SJSA1 (cell line): ENCODE measurements at regions not wholly inside any gene's neighbourhood (a gene's known extent, or its start where the extent isn't known, plus 50 kb on each side); places are given as distances from the start of the nearest gene placed in this dataset.
A peak's percentile ranks its signal among the peaks of the same experiment; 100 is the strongest.

Experiments used
- DNase-seq, 2 experiments: peaks; one replicate each; pipeline ENCODE4 v3.0.0-alpha.2; 2015 to 2020; ENCODE audit warnings: low spot score in 2 of 2, low read depth in 1 of 2
- H3K27ac ChIP-seq: fragments of 250-450 bp; sonication (Bioruptor Pico); 2 replicates; pipeline ENCODE4 v1.5.1; 2020; ENCODE audit warnings: mild to moderate bottlenecking, moderate library complexity
- H3K27me3 ChIP-seq: fragments of 250-450 bp; sonication (Bioruptor Pico); replicated peaks from 2 replicates; pipeline ENCODE4 v1.5.1; 2020; ENCODE audit warnings: mild to moderate bottlenecking, moderate library complexity
- H3K36me3 ChIP-seq: fragments of 250-450 bp; sonication (Bioruptor Pico); 2 replicates; pipeline ENCODE4 v1.5.1; 2020; ENCODE audit warnings: mild to moderate bottlenecking
- H3K4me1 ChIP-seq: fragments of 250-450 bp; sonication (Bioruptor Pico); replicated peaks from 2 replicates; pipeline ENCODE4 v1.6.1; 2021; ENCODE audit warnings: mild to moderate bottlenecking
- H3K4me3 ChIP-seq: fragments of 250-450 bp; sonication (Bioruptor Pico); 2 replicates; pipeline ENCODE4 v1.5.1; 2020; ENCODE audit warnings: mild to moderate bottlenecking
- H3K9me3 ChIP-seq: fragments of 250-450 bp; sonication (Bioruptor Pico); replicated peaks from 2 replicates; pipeline ENCODE4 v1.5.1; 2020; ENCODE audit warnings: mild to moderate bottlenecking

DNA sequence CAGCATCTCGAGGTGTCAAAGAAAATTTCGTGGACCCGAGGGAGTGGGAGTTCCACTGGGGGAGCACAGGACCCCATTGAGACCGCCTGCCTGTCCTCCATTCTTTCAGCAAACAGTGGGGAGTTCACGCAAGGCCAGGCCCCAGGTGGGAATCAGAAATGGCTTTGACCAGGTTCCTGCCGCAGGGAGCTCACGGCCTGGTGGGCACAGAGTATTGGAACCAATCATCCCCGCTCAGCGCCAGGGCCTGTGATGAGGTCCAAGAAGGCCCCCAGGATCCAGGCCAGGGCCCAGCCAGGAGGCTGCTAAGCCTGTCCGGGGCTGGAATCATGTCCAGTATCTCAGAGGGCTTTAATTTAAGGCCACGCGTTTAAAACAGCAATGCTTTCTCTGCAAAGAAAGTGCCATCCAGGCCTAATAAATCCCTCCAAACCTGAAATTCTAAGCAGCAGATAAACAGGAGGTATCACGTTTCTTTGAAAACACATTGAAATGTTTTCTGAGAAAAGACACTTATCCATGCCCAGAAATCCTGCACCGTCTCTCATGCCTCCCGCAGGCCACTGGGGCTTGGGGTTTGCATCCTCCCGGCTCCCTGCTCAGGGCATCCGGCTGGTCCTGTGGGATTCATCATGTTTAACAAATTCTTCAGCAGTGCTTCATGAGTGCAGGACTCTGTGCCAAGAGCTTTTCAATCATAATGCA is 125.7 kb downstream of the OAT start:
- DNase-seq, result peak in 1 of 2 experiments; percentile 40
- no peaks in the 10 kb centered on the region for H3K27me3 ChIP-seq

DNA sequence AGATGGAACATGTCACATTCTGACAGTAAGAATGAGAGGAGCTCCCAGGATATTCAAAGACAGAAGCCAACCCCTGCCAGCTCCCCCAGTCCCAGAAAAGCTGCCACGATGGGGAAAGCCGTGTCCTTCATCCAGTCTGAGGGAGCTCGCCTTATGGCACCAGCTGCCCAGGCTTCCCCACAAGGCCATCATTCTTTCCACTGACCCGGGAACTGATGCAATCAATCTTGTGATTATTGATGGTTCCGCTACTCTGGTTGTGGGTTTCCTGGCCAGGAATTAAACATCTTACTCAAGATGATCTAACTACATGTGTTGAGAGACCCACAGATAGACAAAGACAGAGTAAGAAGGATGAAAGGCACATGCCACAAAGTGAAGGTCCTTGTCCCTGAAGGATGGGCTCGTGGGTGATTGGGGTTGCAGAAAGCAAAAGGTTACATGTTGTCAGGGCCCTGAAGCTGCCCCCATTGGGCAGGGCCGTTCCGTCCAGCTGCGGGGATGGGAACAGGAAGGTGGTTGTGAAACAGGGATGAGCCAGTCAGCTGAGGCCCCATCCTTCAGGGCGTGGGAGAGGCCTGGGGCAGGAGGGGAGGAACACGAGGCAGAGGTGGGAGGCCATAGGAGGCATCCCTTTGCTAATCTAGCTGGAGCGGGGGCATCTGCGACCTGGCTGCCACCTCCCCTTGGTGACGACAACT is 127.6 kb downstream of the OAT start:
- peak in 1 of 2 experiments; percentile 38 for DNase-seq
- Histone ChIP-seq H3K4me1 (no peaks in the 10 kb centered on the region), H3K9me3 (no peaks in the 10 kb centered on the region), H3K4me3 (no peak overlapping the region), H3K27ac (no peak overlapping the region), H3K27me3 (no peaks in the 10 kb centered on the region), H3K36me3 (no peaks in the 10 kb centered on the region)

More for the DNA sequence above, 125.7 kb downstream of the OAT start:
- Histone ChIP-seq H3K4me1 (no peaks in the 10 kb centered on the region), H3K9me3 (no peaks in the 10 kb centered on the region), H3K27ac (no peak overlapping the region), H3K36me3 (no peaks in the 10 kb centered on the region), H3K4me3 (no peak overlapping the region)

- peak; percentile 6 to 43 for DNase-seq
These were observed 128.6 kb downstream of the OAT start for GRCh38 chr10:124289851-124290795.

DNA sequence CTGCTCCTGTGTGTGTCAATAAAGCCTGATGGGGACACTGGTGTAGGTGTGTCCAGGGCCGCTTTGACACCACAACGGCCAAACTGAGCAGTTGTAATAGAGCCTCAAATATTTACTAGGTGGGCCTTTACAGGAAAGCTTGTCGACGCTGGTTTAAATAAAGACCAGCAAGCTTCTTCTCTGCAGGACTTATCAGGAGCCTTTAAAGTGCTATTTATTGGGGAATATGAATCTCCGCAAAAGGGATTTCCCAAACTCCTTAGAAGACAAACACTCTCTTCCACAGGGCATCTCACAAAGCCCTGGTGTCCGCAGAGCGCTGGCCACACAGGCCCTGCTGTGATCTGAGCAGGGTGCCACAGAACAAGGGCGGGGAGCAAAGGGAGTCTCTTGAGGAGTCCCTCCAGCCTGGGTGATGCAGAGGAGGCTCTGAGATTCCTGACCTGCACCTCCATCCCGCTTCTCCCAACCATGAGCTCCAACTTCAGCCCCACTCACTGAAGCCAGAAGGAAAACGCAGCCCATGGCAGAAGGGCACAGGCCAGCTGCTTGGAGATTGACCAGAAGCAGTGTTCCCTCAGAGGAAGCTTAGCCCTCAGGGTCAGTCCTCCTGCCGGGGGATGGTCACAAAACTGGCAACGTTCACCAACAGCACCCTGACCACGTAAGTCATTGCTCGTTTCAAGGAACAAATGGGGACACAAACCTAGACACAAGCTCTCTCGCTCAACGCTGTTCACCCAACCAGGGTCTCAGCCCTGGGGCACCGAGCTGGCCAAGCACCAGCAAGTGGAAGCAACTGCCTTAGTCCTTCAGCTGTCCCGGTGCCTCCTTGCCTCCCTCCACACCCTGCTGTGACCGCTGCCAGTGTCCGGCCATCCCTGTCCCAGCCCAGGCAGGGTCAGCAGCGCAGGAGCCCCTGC is 129.5 kb downstream of the OAT start:
- Histone ChIP-seq H3K9me3 (no peaks in the 10 kb centered on the region), H3K4me3 (no peak overlapping the region), H3K27me3 (no peaks in the 10 kb centered on the region), H3K27ac (no peak overlapping the region), H3K4me1 (no peaks in the 10 kb centered on the region), H3K36me3 (no peaks in the 10 kb centered on the region)
- peak in 1 of 2 experiments; percentile 30 for DNase-seq

More at GRCh38 chr10:124289851-124290795, 128.6 kb downstream of the OAT start:
- H3K27ac ChIP-seq, result no peak overlapping the region
- no peaks in the 10 kb centered on the region for H3K27me3 ChIP-seq
- H3K9me3 ChIP-seq, result no peaks in the 10 kb centered on the region
- H3K4me1 ChIP-seq, result no peaks in the 10 kb centered on the region
- no peaks in the 10 kb centered on the region for H3K36me3 ChIP-seq
- no peak overlapping the region for H3K4me3 ChIP-seq

- Histone ChIP-seq H3K27ac (no peak overlapping the region), H3K4me1 (no peaks in the 10 kb centered on the region), H3K27me3 (no peaks in the 10 kb centered on the region), H3K9me3 (no peaks in the 10 kb centered on the region), H3K36me3 (no peaks in the 10 kb centered on the region), H3K4me3 (no peak overlapping the region)
- peak in 1 of 2 experiments; percentile 21 for DNase-seq
These were observed 130.2 kb downstream of the OAT start for GRCh38 chr10:124288486-124288885.

DNA sequence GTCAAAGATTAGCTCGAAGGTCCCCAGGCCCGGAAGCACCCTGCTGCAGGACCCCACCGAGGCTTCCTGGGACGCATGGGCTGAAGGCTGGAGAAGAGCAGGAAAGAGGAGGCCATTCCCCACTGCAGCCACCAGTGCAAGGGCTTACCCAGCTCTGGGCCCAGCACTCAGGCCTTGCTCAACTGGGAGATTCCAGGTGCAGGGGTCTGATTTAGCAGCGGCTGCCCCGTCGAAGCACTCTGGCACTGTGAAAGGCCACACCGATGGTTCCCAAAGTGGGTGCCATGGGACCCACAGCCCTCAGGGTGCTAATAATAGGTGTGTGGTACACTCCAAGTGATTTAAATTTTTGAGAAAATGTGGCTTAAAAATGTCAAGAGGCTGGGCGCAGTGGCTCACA is 130.9 kb downstream of the OAT start:
- H3K9me3 ChIP-seq, result no peaks in the 10 kb centered on the region
- no peaks in the 10 kb centered on the region for H3K36me3 ChIP-seq
- H3K4me3 ChIP-seq, result no peak overlapping the region
- peak in 1 of 2 experiments; percentile 37 for DNase-seq
- H3K27ac ChIP-seq, result no peak overlapping the region
- no peaks in the 10 kb centered on the region for H3K27me3 ChIP-seq
- H3K4me1 ChIP-seq, result no peaks in the 10 kb centered on the region

GRCh38 chr10:124287071-124287685 is 131.5 kb downstream of the OAT start:
- peak in 1 of 2 experiments; percentile 28 for DNase-seq
- no peaks in the 10 kb centered on the region for H3K36me3 ChIP-seq
- no peak overlapping the region for H3K4me3 ChIP-seq
- no peaks in the 10 kb centered on the region for H3K27me3 ChIP-seq
- no peaks in the 10 kb centered on the region for H3K9me3 ChIP-seq
- H3K4me1 ChIP-seq, result no peaks in the 10 kb centered on the region
- H3K27ac ChIP-seq, result no peak overlapping the region

GRCh38 chr10:124286621-124287020 is 132.1 kb downstream of the OAT start:
- DNase-seq, result peak in 1 of 2 experiments; percentile 18
- Histone ChIP-seq H3K4me1 (no peaks in the 10 kb centered on the region), H3K27ac (no peak overlapping the region), H3K4me3 (no peak overlapping the region), H3K36me3 (no peaks in the 10 kb centered on the region), H3K27me3 (no peaks in the 10 kb centered on the region), H3K9me3 (no peaks in the 10 kb centered on the region)

GRCh38 chr10:124285587-124286527 is 132.9 kb downstream of the OAT start:
- Histone ChIP-seq H3K4me1 (no peaks in the 10 kb centered on the region), H3K4me3 (no peak overlapping the region), H3K27ac (no peak overlapping the region), H3K9me3 (no peaks in the 10 kb centered on the region), H3K27me3 (no peaks in the 10 kb centered on the region), H3K36me3 (no peaks in the 10 kb centered on the region)
- no peak for DNase-seq

- Histone ChIP-seq H3K27ac (no peak overlapping the region), H3K4me3 (no peak overlapping the region), H3K27me3 (no peaks in the 10 kb centered on the region), H3K9me3 (no peaks in the 10 kb centered on the region), H3K36me3 (no peaks in the 10 kb centered on the region), H3K4me1 (no peaks in the 10 kb centered on the region)
- DNase-seq, result no peak
These were observed 134.8 kb downstream of the OAT start for GRCh38 chr10:124283949-124284250.

GRCh38 chr10:124283215-124283948 is 135.3 kb downstream of the OAT start:
- no peak for DNase-seq
- Histone ChIP-seq H3K27me3 (no peaks in the 10 kb centered on the region), H3K27ac (no peak overlapping the region), H3K4me3 (no peak overlapping the region), H3K4me1 (no peaks in the 10 kb centered on the region), H3K9me3 (no peaks in the 10 kb centered on the region), H3K36me3 (no peaks in the 10 kb centered on the region)
